H1 (cell line): ENCODE measurements at regions not wholly inside any gene's neighbourhood (a gene's known extent, or its start where the extent isn't known, plus 50 kb on each side); places are given as distances from the start of the nearest gene placed in this dataset. TPM values are rescaled to one million over a fixed set of nuclear protein-coding genes. Genes with fewer than 3 reads are reported as not detected.

Experiments
- CTCF ChIA-PET: fragments of 300-600 bp; sonication (Branson Sonifier 250); formaldehyde crosslinking; loops from one replicate; lab custom pipeline; 2021; ENCODE audit not compliant: partially characterized antibody; lab: Charles Lee
- POLR2A ChIA-PET: fragments of 300-600 bp; sonication (Branson Sonifier 250); formaldehyde crosslinking; loops from one replicate; lab custom pipeline; 2021; ENCODE audit warnings: inconsistent platforms; ENCODE audit not compliant: partially characterized antibody; lab: Charles Lee
- DNase-seq, 2 experiments: peaks; one replicate each; pipeline versions ENCODE4 v3.0.0 to v3.0.0-alpha.2; 2010 to 2022; ENCODE audit warnings: low spot score in 2 of 2, low read depth in 1 of 2, mixed read lengths in 1 of 2
- FAIRE-seq: peaks from 2 replicates; lab custom pipeline; 2011; peaks lifted over from hg19 to GRCh38; lab: Jason Lieb, UNC
- H2AFZ ChIP-seq: 2 replicates; pipeline ENCODE4 v1.8.1; 2012; ENCODE audit warnings: low read length, inconsistent platforms
- H2AK5ac ChIP-seq: 2 replicates; pipeline ENCODE4 v1.6.1; 2013; ENCODE audit warnings: low read depth, low read length
- H2BK120ac ChIP-seq: replicated peaks from 2 replicates; pipeline ENCODE3; 2013; ENCODE audit warnings: low read depth, low read length, inconsistent platforms
- H2BK12ac ChIP-seq: 2 replicates; pipeline ENCODE4 v1.6.1; 2013; ENCODE audit warnings: low read depth, low read length
- H2BK15ac ChIP-seq: 2 replicates; pipeline ENCODE4 v1.6.1; 2013; ENCODE audit warnings: low read length
- H2BK20ac ChIP-seq: 2 replicates; pipeline ENCODE4 v1.6.1; 2013; ENCODE audit warnings: low read length
- H2BK5ac ChIP-seq: 2 replicates; pipeline ENCODE4 v1.6.1; 2013; ENCODE audit warnings: low read depth, low read length
- H3K14ac ChIP-seq: 2 replicates; pipeline ENCODE4 v1.6.1; 2013; ENCODE audit warnings: inconsistent platforms; ENCODE audit not compliant: insufficient read length
- H3K18ac ChIP-seq: 2 replicates; pipeline ENCODE4 v1.6.1; 2013; ENCODE audit warnings: low read length; ENCODE audit errors: extremely low read depth
- H3K23ac ChIP-seq: 2 replicates; pipeline ENCODE4 v1.6.1; 2013; ENCODE audit warnings: inconsistent platforms; ENCODE audit not compliant: insufficient read length
- H3K23me2 ChIP-seq: 2 replicates; pipeline ENCODE4 v1.6.1; 2013; ENCODE audit warnings: low read depth, low read length
- H3K27ac ChIP-seq: 2 replicates; pipeline ENCODE4 v1.6.1; 2011; ENCODE audit warnings: low read depth, low read length, inconsistent platforms
- H3K27me3 ChIP-seq, 4 experiments: replicated peaks in 1 of 4; 1 replicate in 1 of 4; 2 replicates in 3 of 4; pipeline versions ENCODE4 v1.6.1 to v1.8.1; 2011 to 2013; ENCODE audit warnings: low read length in 3 of 4, mild to moderate bottlenecking in 3 of 4, inconsistent platforms in 2 of 4, mixed read lengths in 2 of 4, moderate library complexity in 1 of 4; ENCODE audit not compliant: control insufficient read depth in 3 of 4, insufficient read depth in 3 of 4; ENCODE audit errors: extremely low read depth in 1 of 4
- H3K36me3 ChIP-seq, 4 experiments: 2 replicates each; pipeline versions ENCODE4 v1.6.1 to v1.8.1; 2011 to 2013; ENCODE audit warnings: mild to moderate bottlenecking in 4 of 4, low read length in 3 of 4, moderate library complexity in 2 of 4, control low read depth in 1 of 4, inconsistent platforms in 1 of 4; ENCODE audit not compliant: insufficient read depth in 4 of 4, control insufficient read depth in 2 of 4
- H3K4ac ChIP-seq: replicated peaks from 2 replicates; pipeline ENCODE3; 2013; ENCODE audit warnings: low read length, low read depth, mixed read lengths, inconsistent platforms; ENCODE audit not compliant: insufficient read length
- H3K4me1 ChIP-seq, 4 experiments: replicated peaks in 1 of 4; 1 replicate in 1 of 4; 2 replicates in 3 of 4; pipeline versions ENCODE4 v1.6.1 to v1.8.1; 2011 to 2013; ENCODE audit warnings: low read length in 3 of 4, inconsistent platforms in 2 of 4, mixed read lengths in 1 of 4; ENCODE audit not compliant: insufficient read depth in 4 of 4, control insufficient read depth in 3 of 4
- H3K4me2 ChIP-seq, 2 experiments: 2 replicates each; pipeline versions ENCODE4 v1.6.1 to v1.8.1; 2011 to 2013; ENCODE audit warnings: low read depth in 2 of 2, low read length in 2 of 2, control low read depth in 1 of 2, inconsistent platforms in 1 of 2, mild to moderate bottlenecking in 1 of 2; ENCODE audit not compliant: insufficient read depth in 1 of 2
- H3K4me3 ChIP-seq, 4 experiments: fragments of 200-600, 300-600 bp in 1 of 4; sonication (generic), shearing (Covaris generic), sonication (Bioruptor Twin) in 1 of 4; 2 replicates each; pipeline versions ENCODE4 v1.5.1 to v1.8.1; 2011 to 2016; ENCODE audit warnings: low read length in 4 of 4, low read depth in 3 of 4, control low read depth in 2 of 4, inconsistent platforms in 2 of 4, mild to moderate bottlenecking in 2 of 4, mixed read lengths in 1 of 4, moderate library complexity in 1 of 4; ENCODE audit not compliant: insufficient read depth in 2 of 4; ENCODE audit errors: extremely low read depth in 1 of 4
- H3K56ac ChIP-seq: replicated peaks from 2 replicates; pipeline ENCODE3; 2013; ENCODE audit warnings: low read depth, mild to moderate bottlenecking, mixed read lengths, low read length, inconsistent platforms; ENCODE audit not compliant: insufficient read length
- H3K79me1 ChIP-seq: 2 replicates; pipeline ENCODE4 v1.6.1; 2013; ENCODE audit warnings: low read depth, low read length, control low read depth
- H3K79me2 ChIP-seq, 2 experiments: 2 replicates each; pipeline versions ENCODE4 v1.6.1 to v1.8.1; 2012 to 2013; ENCODE audit warnings: low read length in 2 of 2, mild to moderate bottlenecking in 2 of 2, inconsistent platforms in 1 of 2; ENCODE audit not compliant: insufficient read depth in 2 of 2, control insufficient read depth in 1 of 2
- H3K9ac ChIP-seq, 4 experiments: replicated peaks in 1 of 4; 1 replicate in 1 of 4; 2 replicates in 3 of 4; pipeline versions ENCODE4 v1.6.1 to v1.8.1; 2011 to 2013; ENCODE audit warnings: low read depth in 3 of 4, low read length in 3 of 4, control low read depth in 2 of 4, mild to moderate bottlenecking in 2 of 4, moderate library complexity in 2 of 4, inconsistent platforms in 1 of 4; ENCODE audit errors: extremely low read depth in 1 of 4
- H3K9me3 ChIP-seq, 2 experiments: 2 replicates each; pipeline versions ENCODE4 v1.6.1 to v1.8.1; 2012 to 2013; ENCODE audit warnings: mild to moderate bottlenecking in 2 of 2, moderate library complexity in 2 of 2, control low read depth in 1 of 2, inconsistent platforms in 1 of 2, low read depth in 1 of 2, low read length in 1 of 2, mixed read lengths in 1 of 2; ENCODE audit not compliant: insufficient read depth in 2 of 2
- H4K20me1 ChIP-seq, 2 experiments: replicated peaks in 1 of 2; 2 replicates each; pipeline versions ENCODE3 to v1.8.1; 2011 to 2013; ENCODE audit warnings: inconsistent platforms in 2 of 2, low read length in 2 of 2, mild to moderate bottlenecking in 1 of 2; ENCODE audit not compliant: insufficient read depth in 2 of 2, control insufficient read depth in 1 of 2
- H4K5ac ChIP-seq: 2 replicates; pipeline ENCODE4 v1.6.1; 2013; ENCODE audit warnings: low read length, low read depth, mixed read lengths, inconsistent platforms; ENCODE audit not compliant: insufficient read length
- H4K8ac ChIP-seq: 2 replicates; pipeline ENCODE4 v1.8.0; 2013; ENCODE audit warnings: mild to moderate bottlenecking, moderate library complexity, low read length, inconsistent platforms; ENCODE audit not compliant: insufficient read depth; ENCODE audit errors: extremely low read depth
- H4K91ac ChIP-seq: replicated peaks from 2 replicates; pipeline ENCODE3; 2013; ENCODE audit warnings: low read length, mixed read lengths, inconsistent platforms; ENCODE audit not compliant: insufficient read length
- NRF1 ChIP-seq: IDR thresholded peaks from 2 replicates; pipeline ENCODE4 v1.6.1; 2011; ENCODE audit warnings: mild to moderate bottlenecking, low read depth, low read length, improper control_type of control experiment
- TBP ChIP-seq: IDR thresholded peaks from 2 replicates; pipeline ENCODE4 v1.6.1; 2011; ENCODE audit warnings: low read depth, low read length, improper control_type of control experiment
- WGBS, 2 experiments: shearing (Covaris generic) in 1 of 2; methylation state at CpG; one replicate each; pipeline versions ENCODE4 v1.1.6 to v1.1.7; 2013 to 2015; ENCODE audit warnings: low lambda C conversion rate in 2 of 2, mixed read lengths in 2 of 2, inconsistent platforms in 1 of 2, low coverage in 1 of 2, missing lambda C conversion rate in 1 of 2; ENCODE audit not compliant: insufficient replicate concordance in 2 of 2, insufficient coverage in 1 of 2, insufficient read length in 1 of 2; ENCODE audit errors: extremely low coverage in 1 of 2, missing lambda C conversion rate in 1 of 2; 5-methylcytosine and 5-hydroxymethylcytosine counted together
- small RNA-seq: library from polyadenylated mRNA; stranded (forward); fragments of <200 nt; extraction: miRNeasy Mini kit (QIAGEN cat#:217004); gene quantifications from one replicate; pipeline ENCODE3, GENCODE V24; 2013; ENCODE audit not compliant: insufficient read depth

GRCh38 chr12:88437226-88437625, 143.0 kb downstream of the KITLG start:
- 82% methylated on average over 3 of the region's 3 CpGs; no CpG with 5 or more reads in 1 of the 2 experiments for WGBS, 2 experiments
- CTCF ChIA-PET, result no interaction called here
- FAIRE-seq, result no peak

More at GRCh38 chr12:88437226-88437625, 143.0 kb downstream of the KITLG start:
- POLR2A ChIA-PET, result no interaction called here
- H3K23ac ChIP-seq, result no peak overlapping the region
- no peak overlapping the region for H2BK120ac ChIP-seq
- no peak for DNase-seq
- no peaks in the 10 kb centered on the region for H3K79me1 ChIP-seq
- no peak overlapping the region for H2BK5ac ChIP-seq
- no peaks in the 10 kb centered on the region for H3K79me2 ChIP-seq
- H4K20me1 ChIP-seq, result no peaks in the 10 kb centered on the region
- no peaks in the 10 kb centered on the region for H3K23me2 ChIP-seq
- no peak overlapping the region for H2BK12ac ChIP-seq
- no peak overlapping the region for H3K14ac ChIP-seq
- H2BK20ac ChIP-seq, result no peak overlapping the region
- no peaks in the 10 kb centered on the region for H3K36me3 ChIP-seq
- H4K5ac ChIP-seq, result no peak overlapping the region
- no peak overlapping the region for H3K27ac ChIP-seq
- no peak overlapping the region for H3K56ac ChIP-seq
- no peak overlapping the region for H2AK5ac ChIP-seq
- H3K4ac ChIP-seq, result no peak overlapping the region
- H2BK15ac ChIP-seq, result no peak overlapping the region
- no peak overlapping the region for H4K8ac ChIP-seq
- no peaks in the 10 kb centered on the region for H3K27me3 ChIP-seq
- no peak overlapping the region for H3K18ac ChIP-seq
- TF ChIP-seq TBP, result no peak
- TF ChIP-seq NRF1, result no peak
- no peak overlapping the region for H3K9ac ChIP-seq
- H4K91ac ChIP-seq, result no peak overlapping the region
- no peak overlapping the region for H3K4me3 ChIP-seq
- H2AFZ ChIP-seq, result no peak overlapping the region
- H3K4me2 ChIP-seq, result no peak overlapping the region
- peaks cover 0 to 2% (median 0%) of the 10 kb centered on the region in 4 experiments; a peak in 1 of 7 replicates for H3K4me1 ChIP-seq
- no peaks in the 10 kb centered on the region for H3K9me3 ChIP-seq

Small RNA genes in the stretch of these regions (small RNA-seq; reads per million reads assigned to genes)
- not detected for gene RF00019
